NCI-H82 (cell line): ENCODE measurements at regions not wholly inside any gene's neighbourhood (a gene's known extent, or its start where the extent isn't known, plus 50 kb on each side); places are given as distances from the start of the nearest gene placed in this dataset.

Experiments used
- DNase-seq: peaks from one replicate; lab custom pipeline; 2025; lab: John Stamatoyannopoulos, UW

DNA sequence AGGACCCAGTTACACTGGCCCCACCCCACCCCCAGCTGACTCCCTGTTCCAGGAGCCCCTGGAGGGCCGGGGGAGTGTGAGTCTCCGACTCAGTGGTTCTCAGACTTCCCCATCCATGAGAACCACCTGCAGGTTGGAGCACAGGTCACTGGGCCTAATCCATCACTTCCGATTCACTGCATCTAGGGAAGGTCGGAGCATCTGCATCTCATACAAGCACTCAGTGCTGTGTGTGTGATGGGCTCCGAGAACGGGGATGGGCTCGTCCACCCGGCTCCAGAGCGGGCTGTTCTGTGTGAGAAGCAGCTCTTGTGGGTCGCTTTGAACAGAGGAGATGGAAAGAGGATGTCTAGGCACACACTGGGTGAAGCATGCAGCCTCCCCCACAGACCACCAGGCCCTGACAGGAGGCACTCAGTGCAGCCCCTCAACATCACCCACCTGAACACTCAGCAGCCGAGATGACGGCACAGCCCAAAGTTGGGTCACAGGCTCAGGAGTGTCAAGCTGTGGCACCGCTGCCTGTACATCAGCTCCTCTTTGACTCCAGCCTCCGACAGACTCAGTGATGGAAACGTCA lies 541.4 kb downstream of the BRD1 start:
- no peak for DNase-seq

- DNase-seq: no peak
These were observed 542.7 kb downstream of the BRD1 start for GRCh38 chr22:49284931-49285330.

DNA sequence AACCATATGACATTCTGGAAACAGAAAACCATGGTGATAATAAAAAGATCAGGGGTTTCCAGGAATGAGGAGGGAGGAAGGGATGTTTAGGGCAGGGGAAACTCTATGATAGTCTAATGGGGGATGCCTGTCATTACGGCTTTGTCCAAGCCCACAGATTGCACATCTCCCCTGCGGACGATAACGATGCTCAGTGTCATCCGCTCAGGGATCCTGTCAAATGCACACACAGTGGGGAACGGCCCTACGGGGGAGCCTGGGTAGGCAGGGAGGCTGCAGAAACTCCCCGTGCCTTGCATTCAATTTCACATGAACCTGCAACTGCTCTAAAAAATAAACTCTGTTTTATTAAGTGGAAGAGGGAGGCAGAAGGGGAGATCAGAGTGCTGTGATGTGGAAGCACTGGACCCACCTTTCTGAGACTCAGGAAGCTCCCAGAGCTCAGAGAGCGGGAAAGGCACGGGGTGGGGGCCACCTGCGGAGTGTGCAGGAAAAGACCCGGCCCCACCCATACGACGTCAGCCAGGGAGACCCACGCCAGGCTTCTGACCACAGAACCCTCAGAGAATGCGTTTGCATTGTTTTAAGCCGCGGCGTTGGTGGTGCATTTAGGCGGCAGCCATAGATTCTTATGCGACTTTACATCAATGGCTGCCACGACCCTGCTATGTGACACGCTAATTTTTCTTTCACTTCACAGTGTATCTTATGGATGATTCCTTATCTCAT lies 543.5 kb downstream of the BRD1 start:
- no peak for DNase-seq

DNA sequence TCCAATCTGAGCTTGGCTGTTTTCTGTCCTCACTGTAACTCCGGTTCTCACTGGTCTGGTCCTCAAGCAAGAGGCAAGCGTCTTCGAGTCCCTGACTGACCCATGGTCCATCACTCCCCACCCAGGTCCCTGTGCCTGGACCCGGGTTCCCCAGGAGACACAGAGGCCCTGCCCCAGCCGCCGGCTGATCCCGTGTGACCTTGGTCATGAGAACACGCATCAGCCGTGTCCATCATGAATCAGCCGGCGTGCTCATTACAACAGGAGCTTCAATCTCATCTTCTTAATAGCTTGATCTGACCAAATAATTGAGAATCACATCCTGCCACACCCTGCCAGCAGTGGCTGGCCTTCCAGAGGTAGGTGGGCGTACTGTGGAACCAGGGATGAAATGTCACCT lies 545.1 kb downstream of the BRD1 start:
- DNase-seq: no peak

DNA sequence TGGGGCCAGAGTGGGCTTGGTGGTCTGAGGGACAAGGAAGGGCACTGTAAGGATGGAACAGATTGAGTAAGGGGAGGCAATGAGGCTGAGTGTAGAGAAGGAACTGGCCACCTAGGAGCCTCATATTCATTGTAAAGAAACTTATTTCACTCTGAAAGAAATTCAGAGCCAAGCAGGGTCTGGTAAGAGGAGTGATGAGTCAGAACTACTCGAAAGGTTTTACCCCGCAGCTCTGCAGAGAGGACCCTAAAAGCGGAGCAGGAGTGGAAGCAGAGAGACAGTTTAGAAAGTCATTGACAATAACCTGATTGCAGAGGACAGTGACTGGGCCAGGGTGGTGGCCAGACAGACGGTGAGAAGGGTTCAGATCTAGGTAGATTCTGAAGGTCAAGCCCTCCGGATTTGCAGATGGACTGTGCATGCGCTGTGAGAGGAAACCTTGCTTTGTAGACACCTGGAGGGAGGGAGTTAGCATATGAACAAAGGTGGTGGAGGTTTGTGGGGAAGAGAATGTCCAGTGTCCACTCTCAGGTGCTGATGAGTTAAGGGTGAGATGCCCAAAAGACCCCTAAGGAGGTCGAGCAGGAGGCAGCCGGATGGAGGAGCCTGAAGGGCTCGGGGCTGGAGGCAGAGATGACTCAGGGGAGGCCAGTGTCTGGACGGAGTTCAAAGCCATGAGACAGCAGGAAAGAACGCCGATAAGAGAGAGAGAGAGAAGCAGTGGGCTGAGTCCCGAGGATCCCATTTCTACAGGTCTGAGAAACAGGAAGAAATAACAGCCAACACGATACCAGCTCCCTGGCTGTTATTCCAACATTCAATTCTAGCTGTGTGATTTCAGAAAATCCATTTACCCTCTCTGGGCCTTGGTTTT lies 546.0 kb downstream of the BRD1 start:
- no peak for DNase-seq

GRCh38 chr22:49278340-49278739 lies 549.3 kb downstream of the BRD1 start:
- no peak for DNase-seq

DNA sequence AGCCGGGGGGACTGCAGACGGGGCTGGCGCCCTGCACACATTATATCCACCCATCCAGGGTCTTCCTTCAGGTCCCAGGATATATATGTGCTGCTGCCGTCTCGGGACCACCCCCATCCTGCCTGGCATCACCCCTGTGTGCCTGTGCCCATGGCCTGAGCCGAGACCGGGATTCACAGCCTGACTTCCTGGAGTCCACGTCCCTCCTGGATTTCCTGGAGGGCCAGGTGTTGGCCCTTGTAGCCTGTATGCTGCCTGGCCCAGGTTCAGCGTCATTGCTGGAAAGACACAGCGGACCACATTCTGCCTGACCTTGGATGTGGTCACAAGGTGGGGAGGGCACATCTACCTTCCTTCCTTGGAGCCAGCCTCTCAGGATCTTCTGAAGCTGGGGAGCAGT lies 551.1 kb downstream of the BRD1 start:
- no peak for DNase-seq

- DNase-seq: no peak
These were observed 552.8 kb downstream of the BRD1 start for GRCh38 chr22:49274754-49275380.

DNA sequence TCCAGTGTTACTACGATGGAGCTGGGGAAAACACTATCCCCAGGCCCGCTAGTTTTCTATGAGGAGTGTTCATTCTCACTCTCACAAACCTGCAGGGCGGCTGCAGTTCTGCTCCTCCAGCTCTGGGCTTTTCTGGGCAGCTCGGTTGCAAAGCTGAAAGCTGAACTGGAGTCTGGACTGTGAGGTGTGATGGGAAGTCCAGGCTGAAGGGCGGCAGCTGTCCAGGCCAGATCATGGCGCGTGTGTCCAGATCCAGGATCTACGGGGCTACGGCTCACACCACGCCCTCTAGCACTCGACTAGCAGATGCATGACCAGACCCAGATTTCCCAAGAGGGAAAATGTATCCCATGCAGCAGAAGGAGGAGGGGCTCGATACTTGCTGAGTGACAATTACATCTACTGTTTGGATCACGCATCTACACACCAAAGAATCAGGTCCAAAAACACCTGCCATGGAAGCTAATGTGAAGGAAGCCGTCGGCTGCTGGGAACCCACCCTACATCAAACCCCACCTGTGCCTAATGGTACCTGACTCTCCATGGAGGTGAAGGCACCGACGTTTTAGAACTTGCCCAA lies 555.0 kb downstream of the BRD1 start:
- no peak for DNase-seq

- no peak for DNase-seq
These were observed 555.8 kb downstream of the BRD1 start for GRCh38 chr22:49271831-49272230.

DNA sequence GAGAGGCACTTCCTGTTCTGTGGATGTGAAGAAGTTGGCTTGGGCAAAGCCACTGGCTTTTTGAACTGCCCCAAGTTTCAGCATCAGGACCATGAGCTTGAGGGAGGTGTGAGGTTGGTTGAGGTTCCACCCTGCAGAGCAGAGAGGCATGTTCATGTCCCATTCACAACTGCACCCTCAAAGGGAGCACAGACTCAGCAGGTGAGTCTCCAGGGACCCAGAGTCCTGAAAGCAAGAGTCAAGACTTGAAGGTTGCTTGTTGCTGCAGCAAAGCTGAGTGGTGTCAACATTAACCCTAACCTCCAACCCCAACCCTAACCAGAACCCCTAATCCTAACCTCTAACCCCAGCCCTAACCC lies 556.3 kb downstream of the BRD1 start:
- no peak for DNase-seq

- no peak for DNase-seq
These were observed 556.9 kb downstream of the BRD1 start for GRCh38 chr22:49270595-49271368.

DNA sequence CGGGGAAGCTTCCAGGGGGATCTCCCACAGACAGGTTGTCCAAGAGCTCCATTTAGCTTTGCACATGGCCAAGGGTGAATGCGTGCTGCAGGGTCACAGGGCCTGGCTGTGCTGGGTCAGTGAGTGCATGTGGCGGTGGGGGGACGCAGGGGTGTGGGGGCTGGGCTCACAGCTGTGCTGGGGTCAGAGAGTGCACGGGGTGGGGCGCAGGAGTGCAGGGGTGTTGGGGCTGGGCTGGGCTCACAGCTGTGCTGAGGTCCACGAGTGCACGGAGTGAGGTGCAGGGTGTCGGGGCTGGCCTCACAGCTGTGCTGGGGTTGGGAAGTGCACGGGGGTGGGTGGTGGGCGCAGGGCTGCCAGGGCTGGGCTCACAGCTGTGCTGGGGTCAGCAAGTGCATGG lies 557.7 kb downstream of the BRD1 start:
- DNase-seq: no peak

DNA sequence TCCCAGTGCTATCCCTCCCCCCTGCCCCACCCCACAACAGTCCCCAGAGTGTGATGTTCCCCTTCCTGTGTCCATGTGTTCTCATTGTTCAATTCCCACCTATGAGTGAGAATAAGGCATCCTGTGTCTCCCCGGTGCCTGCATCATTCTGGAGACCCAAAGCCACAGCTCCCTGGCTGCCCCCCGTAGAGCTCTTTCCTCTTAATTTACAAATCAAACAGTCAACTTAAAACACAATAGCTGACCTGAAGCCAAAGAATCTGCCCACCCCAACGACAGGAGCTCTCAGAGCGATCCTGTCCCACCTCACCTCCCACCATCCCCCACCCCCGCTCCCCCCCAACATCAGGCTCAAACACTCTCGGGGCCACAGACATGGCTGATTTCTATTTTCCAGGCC lies 558.3 kb downstream of the BRD1 start:
- no peak for DNase-seq

DNA sequence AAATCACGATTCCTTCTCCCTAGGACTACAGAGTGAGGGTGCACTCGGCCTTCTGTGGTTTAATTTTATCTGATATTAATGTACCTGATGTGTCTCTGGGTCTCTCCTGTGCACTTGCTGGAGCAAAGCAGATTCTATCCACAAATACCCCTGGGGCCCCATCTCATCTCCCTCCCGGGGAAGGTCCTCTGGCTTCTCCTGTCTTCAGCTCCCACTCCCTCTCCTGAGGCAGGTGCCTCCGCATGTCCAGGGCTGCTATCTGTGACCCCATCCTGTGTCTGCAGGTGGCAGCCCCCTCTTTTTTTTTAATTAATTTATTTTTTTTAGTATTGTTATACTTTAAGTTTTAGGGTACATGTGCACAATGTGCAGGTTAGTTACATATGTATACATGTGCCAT lies 558.7 kb downstream of the BRD1 start:
- no peak for DNase-seq

- DNase-seq: no peak
These were observed 559.7 kb downstream of the BRD1 start for GRCh38 chr22:49267996-49268395.

DNA sequence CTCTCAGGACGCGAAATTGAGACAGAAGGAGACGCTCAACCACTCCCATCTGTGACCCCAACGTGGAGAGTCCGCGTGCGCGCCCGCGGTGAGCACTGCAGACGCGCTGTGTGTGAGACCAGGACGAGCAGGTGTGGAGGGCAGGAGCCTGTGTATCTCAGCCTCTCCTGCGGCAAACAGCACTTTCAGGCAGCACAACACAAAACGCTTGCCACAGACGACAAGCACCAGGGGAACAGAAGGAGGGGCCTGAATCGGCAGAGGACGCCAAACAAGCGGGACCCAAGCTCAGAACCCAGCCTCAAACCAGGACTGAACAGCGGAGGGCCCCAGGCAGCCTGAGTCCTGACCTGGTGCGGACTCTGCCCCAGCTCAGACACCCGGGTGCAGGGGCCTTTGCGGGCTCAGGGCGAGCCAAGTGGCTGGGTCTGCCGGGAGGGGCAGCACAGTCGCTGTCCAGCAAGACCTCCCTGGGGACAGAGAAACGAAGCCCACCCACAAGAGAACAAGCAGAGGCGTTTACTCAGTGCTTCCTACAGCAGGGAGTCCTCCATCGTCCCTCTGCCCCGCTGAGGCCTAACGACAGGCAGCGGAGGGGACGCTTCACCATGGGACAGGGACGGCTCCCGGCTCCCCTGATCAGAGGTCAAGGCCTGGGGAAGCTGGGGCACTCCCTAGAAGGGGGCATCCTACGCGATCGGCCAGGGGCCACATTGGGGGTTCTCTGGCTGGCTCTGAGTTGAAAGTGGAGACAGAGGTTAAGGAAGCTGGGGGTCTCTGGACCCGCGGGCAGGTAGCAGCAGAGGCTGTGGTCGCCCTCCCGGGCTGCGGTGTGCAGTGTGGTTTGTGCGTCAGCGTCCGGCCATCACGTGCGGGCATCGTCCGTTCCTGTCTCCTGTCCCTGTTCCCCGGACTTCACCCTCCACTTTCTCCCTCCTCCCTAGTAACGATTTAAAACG lies 560.8 kb downstream of the BRD1 start:
- no peak for DNase-seq

DNA sequence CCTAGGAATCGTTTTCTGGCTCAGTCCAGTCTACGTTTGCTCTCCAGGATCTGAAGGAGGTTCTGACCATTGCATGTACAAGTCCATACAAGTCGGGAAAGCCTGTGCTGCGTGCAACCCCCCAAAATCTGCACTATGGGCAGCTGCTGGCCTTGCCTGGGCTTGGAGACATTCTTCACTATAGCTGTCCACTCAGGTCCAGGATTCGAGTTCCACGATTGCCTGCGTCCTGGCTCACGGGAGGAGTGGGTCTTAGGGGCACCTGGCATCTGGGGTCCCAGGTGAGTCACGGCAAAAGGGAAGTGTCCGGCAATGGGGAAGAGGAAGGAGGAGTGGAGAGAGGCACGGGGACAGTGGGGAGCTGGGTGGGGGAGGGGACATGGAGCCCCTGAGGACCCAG lies 563.0 kb downstream of the BRD1 start:
- DNase-seq: no peak

DNA sequence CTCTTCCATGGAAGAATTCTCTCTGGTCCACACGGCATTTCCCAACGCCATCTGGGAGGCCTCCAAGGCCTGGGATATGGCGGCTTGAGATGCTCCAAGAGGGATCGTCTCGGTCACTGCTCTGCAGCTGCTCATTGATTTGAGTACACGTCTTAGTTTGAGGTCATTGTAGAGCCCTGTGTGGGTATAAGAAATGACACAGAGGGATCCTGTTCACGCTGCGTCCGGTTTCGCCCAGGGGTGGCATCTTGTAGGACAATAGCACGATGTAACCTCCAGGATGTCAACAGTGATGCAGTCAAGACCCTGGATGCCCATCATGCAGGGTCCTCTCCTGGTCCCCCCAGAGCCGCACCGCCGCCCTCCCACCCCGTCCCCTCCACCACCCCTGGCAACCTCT lies 564.6 kb downstream of the BRD1 start:
- DNase-seq: no peak

DNA sequence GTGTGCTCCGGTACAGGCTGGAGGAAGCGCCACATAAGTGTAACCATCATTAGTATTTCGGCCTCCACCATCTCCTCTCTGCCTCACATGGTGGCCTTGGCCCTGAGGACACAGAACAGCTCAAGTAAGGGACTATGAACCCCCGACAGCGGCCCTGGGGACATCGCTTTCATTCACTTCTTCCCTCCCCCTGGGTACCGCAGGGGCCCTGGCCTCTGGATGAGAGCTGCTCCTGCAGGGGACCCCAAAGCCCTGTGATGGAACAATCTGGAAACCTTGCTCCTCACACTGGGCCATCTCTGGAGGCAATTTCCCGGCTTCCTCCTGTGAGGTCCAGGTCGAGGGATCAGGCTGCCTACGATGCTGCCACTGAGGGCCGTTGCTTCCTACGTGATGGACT lies 565.5 kb downstream of the BRD1 start:
- DNase-seq: no peak
